ENCODE measurements at regions not wholly inside any gene's neighbourhood (a gene's known extent, or its start where the extent isn't known, plus 50 kb on each side); places are given as distances from the start of the nearest gene placed in this dataset.

- TF ChIP-seq CTCF (IDR thresholded peaks at IDR 0.05) (no peak), SIN3A (IDR thresholded peaks at IDR 0.05; ENCODE audit: borderline replicate concordance, insufficient read depth, low read depth, low read length) (no peak), POLR2AphosphoS5 (IDR thresholded peaks at IDR 0.05; ENCODE audit: low read depth, low read length) (no peak)
- TF ChIP-seq, protein P1, sequence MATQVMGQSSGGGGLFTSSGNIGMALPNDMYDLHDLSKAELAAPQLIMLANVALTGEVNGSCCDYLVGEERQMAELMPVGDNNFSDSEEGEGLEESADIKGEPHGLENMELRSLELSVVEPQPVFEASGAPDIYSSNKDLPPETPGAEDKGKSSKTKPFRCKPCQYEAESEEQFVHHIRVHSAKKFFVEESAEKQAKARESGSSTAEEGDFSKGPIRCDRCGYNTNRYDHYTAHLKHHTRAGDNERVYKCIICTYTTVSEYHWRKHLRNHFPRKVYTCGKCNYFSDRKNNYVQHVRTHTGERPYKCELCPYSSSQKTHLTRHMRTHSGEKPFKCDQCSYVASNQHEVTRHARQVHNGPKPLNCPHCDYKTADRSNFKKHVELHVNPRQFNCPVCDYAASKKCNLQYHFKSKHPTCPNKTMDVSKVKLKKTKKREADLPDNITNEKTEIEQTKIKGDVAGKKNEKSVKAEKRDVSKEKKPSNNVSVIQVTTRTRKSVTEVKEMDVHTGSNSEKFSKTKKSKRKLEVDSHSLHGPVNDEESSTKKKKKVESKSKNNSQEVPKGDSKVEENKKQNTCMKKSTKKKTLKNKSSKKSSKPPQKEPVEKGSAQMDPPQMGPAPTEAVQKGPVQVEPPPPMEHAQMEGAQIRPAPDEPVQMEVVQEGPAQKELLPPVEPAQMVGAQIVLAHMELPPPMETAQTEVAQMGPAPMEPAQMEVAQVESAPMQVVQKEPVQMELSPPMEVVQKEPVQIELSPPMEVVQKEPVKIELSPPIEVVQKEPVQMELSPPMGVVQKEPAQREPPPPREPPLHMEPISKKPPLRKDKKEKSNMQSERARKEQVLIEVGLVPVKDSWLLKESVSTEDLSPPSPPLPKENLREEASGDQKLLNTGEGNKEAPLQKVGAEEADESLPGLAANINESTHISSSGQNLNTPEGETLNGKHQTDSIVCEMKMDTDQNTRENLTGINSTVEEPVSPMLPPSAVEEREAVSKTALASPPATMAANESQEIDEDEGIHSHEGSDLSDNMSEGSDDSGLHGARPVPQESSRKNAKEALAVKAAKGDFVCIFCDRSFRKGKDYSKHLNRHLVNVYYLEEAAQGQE (IDR thresholded peaks at IDR 0.05; ENCODE audit: insufficient read depth in 1 of 2, low read depth in 2 of 2, low read length in 1 of 2) = no peak
These were observed 285.9 kb downstream of the MTX2 start for GRCh38 chr2:176555112-176555511.
